GM23338 (cell line): ENCODE measurements at regions not wholly inside any gene's neighbourhood (a gene's known extent, or its start where the extent isn't known, plus 50 kb on each side); places are given as distances from the start of the nearest gene placed in this dataset.

Experiments used
- ATAC-seq: fragments of 200-7000 bp; cut with Tn5 transposase; 3 replicates; pipeline ENCODE4 v1.9.1; 2020
- DNase-seq: peaks from one replicate; pipeline ENCODE4 v3.0.0-alpha.2; 2015; ENCODE audit warnings: low spot score
- H2AFZ ChIP-seq: fragments of 200-600 bp; sonication (generic); 2 replicates; pipeline ENCODE4 v1.8.0; 2016; ENCODE audit warnings: antibody characterized with exemption, mild to moderate bottlenecking, moderate library complexity
- H3F3A ChIP-seq: fragments of 200-600 bp; sonication (generic); replicated peaks from 2 replicates; pipeline ENCODE4 v1.8.0; 2017; ENCODE audit warnings: antibody characterized with exemption, mixed run types, low read depth
- H3K27ac ChIP-seq: fragments of 200-600 bp; sonication (generic); 2 replicates; pipeline ENCODE4 v1.6.1; 2016; ENCODE audit warnings: low read depth
- H3K27me3 ChIP-seq: fragments of 200-600 bp; sonication (generic); 2 replicates; pipeline ENCODE4 v1.8.0; 2016; ENCODE audit warnings: mild to moderate bottlenecking, mixed run types, moderate library complexity; ENCODE audit not compliant: insufficient read depth
- H3K36me3 ChIP-seq: fragments of 200-600 bp; sonication (generic); 2 replicates; pipeline ENCODE4 v1.8.0; 2016; ENCODE audit warnings: mild to moderate bottlenecking; ENCODE audit not compliant: insufficient read depth
- H3K4me1 ChIP-seq: fragments of 200-600 bp; sonication (generic); 2 replicates; pipeline ENCODE4 v1.8.0; 2016; ENCODE audit warnings: mild to moderate bottlenecking, moderate library complexity; ENCODE audit not compliant: insufficient read depth
- H3K4me2 ChIP-seq: fragments of 200-600 bp; sonication (generic); 2 replicates; pipeline ENCODE4 v1.7.1; 2017; ENCODE audit warnings: mixed run types
- H3K4me3 ChIP-seq: fragments of 200-600 bp; sonication (generic); 2 replicates; pipeline ENCODE4 v1.6.1; 2016; ENCODE audit warnings: mixed run types
- H3K79me2 ChIP-seq: fragments of 200-600 bp; sonication (generic); replicated peaks from 2 replicates; pipeline ENCODE4 v1.8.0; 2017; ENCODE audit warnings: mild to moderate bottlenecking; ENCODE audit not compliant: insufficient read depth
- H3K9me2 ChIP-seq: fragments of 200-600 bp; sonication (generic); 2 replicates; pipeline ENCODE4 v1.8.0; 2017; ENCODE audit not compliant: insufficient read depth
- H4K20me1 ChIP-seq: fragments of 200-600 bp; sonication (generic); replicated peaks from 2 replicates; pipeline ENCODE4 v1.8.0; 2017; ENCODE audit warnings: mild to moderate bottlenecking; ENCODE audit not compliant: insufficient read depth
- H3K27ac Mint-ChIP-seq: 2 replicates; pipeline ENCODE4 v1.8.0; 2020; ENCODE audit warnings: inconsistent platforms, mild to moderate bottlenecking, moderate library complexity, mixed read lengths
- H3K27me3 Mint-ChIP-seq: 3 replicates; pipeline ENCODE4 v1.8.0; 2022; ENCODE audit warnings: low read depth, mild to moderate bottlenecking, moderate library complexity, mixed read lengths, inconsistent platforms; ENCODE audit not compliant: insufficient read depth, poor library complexity
- H3K36me3 Mint-ChIP-seq: 3 replicates; pipeline ENCODE4 v1.8.0; 2021; ENCODE audit warnings: low read depth, mild to moderate bottlenecking, inconsistent platforms, moderate library complexity, mixed read lengths
- H3K4me1 Mint-ChIP-seq: 3 replicates; pipeline ENCODE4 v1.8.0; 2020; ENCODE audit warnings: mild to moderate bottlenecking, inconsistent platforms, mixed read lengths
- H3K4me3 Mint-ChIP-seq: 3 replicates; pipeline ENCODE4 v1.8.0; 2021; ENCODE audit warnings: moderate library complexity, mild to moderate bottlenecking, inconsistent platforms, mixed read lengths
- H3K9me3 Mint-ChIP-seq: 3 replicates; pipeline ENCODE4 v1.8.0; 2020; ENCODE audit warnings: moderate library complexity, mild to moderate bottlenecking, inconsistent platforms, mixed read lengths
- CREB1 ChIP-seq: fragments of 250-450 bp; sonication (Bioruptor Pico); IDR thresholded peaks from 2 replicates; pipeline ENCODE4 v1.5.0; 2020; ENCODE audit warnings: low read depth, mild to moderate bottlenecking, moderate library complexity
- EZH2phosphoT487 ChIP-seq: fragments of 200-600 bp; sonication (generic); IDR thresholded peaks from one replicate; pipeline ENCODE4 v1.8.1; 2018; ENCODE audit warnings: antibody characterized with exemption; ENCODE audit not compliant: unreplicated experiment
- JUNB ChIP-seq: IDR thresholded peaks from one replicate; pipeline ENCODE4 v1.6.1; 2016; ENCODE audit warnings: antibody characterized with exemption; ENCODE audit not compliant: unreplicated experiment
- NANOG ChIP-seq: IDR thresholded peaks from 2 replicates; pipeline ENCODE4 v1.6.1; 2016; ENCODE audit warnings: antibody characterized with exemption, borderline replicate concordance
- POLR2AphosphoS5 ChIP-seq: IDR thresholded peaks from 2 replicates; pipeline ENCODE4 v1.6.1; 2016; ENCODE audit warnings: antibody characterized with exemption, low read depth
- STAT1 ChIP-seq: IDR thresholded peaks from one replicate; pipeline ENCODE4 v1.6.1; 2016; ENCODE audit warnings: antibody characterized with exemption; ENCODE audit not compliant: unreplicated experiment
- ZNF114 ChIP-seq: fragments of 250-450 bp; sonication (Bioruptor Pico); IDR thresholded peaks from 2 replicates; pipeline ENCODE4 v1.5.0; 2020; ENCODE audit warnings: mild to moderate bottlenecking, moderate library complexity
- TF ChIP-seq, protein P1 (sequence below): fragments of 250-450 bp; sonication (Bioruptor Pico); IDR thresholded peaks from 2 replicates; pipeline ENCODE4 v1.5.0; 2020; ENCODE audit warnings: mild to moderate bottlenecking, moderate library complexity
- TF ChIP-seq, protein P2 (sequence below), 2 experiments: fragments of 200-600 bp in 1 of 2; sonication (generic) in 1 of 2; conservative IDR thresholded peaks; 2 replicates each; pipeline versions ENCODE4 v1.5.1 to v1.6.1; 2016 to 2017; ENCODE audit warnings: antibody characterized with exemption in 2 of 2, low read depth in 2 of 2, mild to moderate bottlenecking in 2 of 2, moderate library complexity in 1 of 2

DNA sequence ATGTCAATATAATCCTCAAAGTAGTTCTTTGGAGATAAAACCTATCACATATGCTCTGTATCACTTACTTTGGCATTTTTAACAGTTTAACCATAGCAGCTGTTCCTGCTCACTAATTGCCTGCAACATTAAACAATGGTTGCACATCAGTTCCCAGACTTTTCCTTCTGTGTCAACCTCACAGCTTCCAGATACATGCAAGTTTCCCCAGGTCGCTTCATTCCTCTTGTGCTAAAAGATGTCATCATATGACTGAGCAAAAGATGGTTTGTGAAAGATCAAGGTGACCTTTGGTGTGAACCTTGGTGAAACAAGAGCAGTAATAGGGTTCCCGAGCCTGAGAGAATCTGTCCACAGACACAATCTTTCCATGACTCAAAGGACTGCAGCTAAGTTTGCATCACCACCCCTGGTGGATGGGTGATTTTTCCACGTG is 500.4 kb upstream of the PAPPA start:
- Histone ChIP-seq H3F3A (no peaks in the 10 kb centered on the region), H3K4me1 (no peaks in the 10 kb centered on the region), H3K27ac (no peak overlapping the region), H3K9me2 (no peaks in the 10 kb centered on the region), H3K36me3 (no peaks in the 10 kb centered on the region), H4K20me1 (no peaks in the 10 kb centered on the region), H3K4me3 (no peak overlapping the region), H3K4me2 (no peak overlapping the region), H2AFZ (no peak overlapping the region), H3K27me3 (no peaks in the 10 kb centered on the region), H3K79me2 (no peaks in the 10 kb centered on the region)
- Mint-ChIP-seq H3K27me3 (no peaks in the 10 kb centered on the region), H3K4me1 (no peaks in the 10 kb centered on the region), H3K9me3 (no peaks in the 10 kb centered on the region), H3K36me3 (no peaks in the 10 kb centered on the region), H3K4me3 (no peak overlapping the region), H3K27ac (no peak overlapping the region)
- ATAC-seq (no peak), DNase-seq (no peak)
- TF ChIP-seq, protein P1, sequence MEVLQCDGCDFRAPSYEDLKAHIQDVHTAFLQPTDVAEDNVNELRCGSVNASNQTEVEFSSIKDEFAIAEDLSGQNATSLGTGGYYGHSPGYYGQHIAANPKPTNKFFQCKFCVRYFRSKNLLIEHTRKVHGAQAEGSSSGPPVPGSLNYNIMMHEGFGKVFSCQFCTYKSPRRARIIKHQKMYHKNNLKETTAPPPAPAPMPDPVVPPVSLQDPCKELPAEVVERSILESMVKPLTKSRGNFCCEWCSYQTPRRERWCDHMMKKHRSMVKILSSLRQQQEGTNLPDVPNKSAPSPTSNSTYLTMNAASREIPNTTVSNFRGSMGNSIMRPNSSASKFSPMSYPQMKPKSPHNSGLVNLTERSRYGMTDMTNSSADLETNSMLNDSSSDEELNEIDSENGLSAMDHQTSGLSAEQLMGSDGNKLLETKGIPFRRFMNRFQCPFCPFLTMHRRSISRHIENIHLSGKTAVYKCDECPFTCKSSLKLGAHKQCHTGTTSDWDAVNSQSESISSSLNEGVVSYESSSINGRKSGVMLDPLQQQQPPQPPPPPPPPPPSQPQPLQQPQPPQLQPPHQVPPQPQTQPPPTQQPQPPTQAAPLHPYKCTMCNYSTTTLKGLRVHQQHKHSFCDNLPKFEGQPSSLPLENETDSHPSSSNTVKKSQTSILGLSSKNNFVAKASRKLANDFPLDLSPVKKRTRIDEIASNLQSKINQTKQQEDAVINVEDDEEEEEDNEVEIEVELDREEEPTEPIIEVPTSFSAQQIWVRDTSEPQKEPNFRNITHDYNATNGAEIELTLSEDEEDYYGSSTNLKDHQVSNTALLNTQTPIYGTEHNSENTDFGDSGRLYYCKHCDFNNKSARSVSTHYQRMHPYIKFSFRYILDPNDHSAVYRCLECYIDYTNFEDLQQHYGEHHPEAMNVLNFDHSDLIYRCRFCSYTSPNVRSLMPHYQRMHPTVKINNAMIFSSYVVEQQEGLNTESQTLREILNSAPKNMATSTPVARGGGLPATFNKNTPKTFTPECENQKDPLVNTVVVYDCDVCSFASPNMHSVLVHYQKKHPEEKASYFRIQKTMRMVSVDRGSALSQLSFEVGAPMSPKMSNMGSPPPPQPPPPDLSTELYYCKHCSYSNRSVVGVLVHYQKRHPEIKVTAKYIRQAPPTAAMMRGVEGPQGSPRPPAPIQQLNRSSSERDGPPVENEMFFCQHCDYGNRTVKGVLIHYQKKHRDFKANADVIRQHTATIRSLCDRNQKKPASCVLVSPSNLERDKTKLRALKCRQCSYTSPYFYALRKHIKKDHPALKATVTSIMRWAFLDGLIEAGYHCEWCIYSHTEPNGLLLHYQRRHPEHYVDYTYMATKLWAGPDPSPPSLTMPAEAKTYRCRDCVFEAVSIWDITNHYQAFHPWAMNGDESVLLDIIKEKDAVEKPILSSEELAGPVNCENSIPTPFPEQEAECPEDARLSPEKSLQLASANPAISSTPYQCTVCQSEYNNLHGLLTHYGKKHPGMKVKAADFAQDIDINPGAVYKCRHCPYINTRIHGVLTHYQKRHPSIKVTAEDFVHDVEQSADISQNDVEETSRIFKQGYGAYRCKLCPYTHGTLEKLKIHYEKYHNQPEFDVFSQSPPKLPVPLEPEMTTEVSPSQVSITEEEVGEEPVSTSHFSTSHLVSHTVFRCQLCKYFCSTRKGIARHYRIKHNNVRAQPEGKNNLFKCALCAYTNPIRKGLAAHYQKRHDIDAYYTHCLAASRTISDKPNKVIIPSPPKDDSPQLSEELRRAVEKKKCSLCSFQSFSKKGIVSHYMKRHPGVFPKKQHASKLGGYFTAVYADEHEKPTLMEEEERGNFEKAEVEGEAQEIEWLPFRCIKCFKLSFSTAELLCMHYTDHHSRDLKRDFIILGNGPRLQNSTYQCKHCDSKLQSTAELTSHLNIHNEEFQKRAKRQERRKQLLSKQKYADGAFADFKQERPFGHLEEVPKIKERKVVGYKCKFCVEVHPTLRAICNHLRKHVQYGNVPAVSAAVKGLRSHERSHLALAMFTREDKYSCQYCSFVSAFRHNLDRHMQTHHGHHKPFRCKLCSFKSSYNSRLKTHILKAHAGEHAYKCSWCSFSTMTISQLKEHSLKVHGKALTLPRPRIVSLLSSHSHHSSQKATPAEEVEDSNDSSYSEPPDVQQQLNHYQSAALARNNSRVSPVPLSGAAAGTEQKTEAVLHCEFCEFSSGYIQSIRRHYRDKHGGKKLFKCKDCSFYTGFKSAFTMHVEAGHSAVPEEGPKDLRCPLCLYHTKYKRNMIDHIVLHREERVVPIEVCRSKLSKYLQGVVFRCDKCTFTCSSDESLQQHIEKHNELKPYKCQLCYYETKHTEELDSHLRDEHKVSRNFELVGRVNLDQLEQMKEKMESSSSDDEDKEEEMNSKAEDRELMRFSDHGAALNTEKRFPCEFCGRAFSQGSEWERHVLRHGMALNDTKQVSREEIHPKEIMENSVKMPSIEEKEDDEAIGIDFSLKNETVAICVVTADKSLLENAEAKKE: no peak
- TF ChIP-seq STAT1: no peak

DNA sequence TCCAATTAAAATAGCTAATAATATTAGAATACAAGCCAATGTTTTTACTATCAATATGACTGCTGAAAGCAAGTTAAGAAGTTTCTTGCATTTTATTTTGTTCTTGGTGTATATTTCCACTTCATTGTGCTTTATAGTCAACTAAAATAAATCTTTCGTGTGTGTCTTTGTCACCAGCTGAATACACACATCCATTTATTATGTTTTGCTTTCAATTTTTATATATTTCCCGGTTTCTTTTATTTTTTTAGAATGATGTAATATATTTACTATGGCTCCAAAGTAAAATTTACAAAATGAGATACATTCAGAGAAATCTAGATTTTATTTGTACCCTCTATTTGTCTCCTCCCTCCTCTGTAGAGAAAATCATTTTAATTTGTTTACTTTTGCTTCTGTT is 495.9 kb upstream of the PAPPA start:
- no peaks in the 10 kb centered on the region for H3K9me2 ChIP-seq
- H3K27me3 ChIP-seq: no peaks in the 10 kb centered on the region
- no peak for DNase-seq
- H3K4me2 ChIP-seq: no peak overlapping the region
- H3K79me2 ChIP-seq: no peaks in the 10 kb centered on the region
- H3K27ac ChIP-seq: no peak overlapping the region
- no peak overlapping the region for H3K4me3 ChIP-seq
- no peaks in the 10 kb centered on the region for H3F3A ChIP-seq
- H3K4me1 Mint-ChIP-seq: no peaks in the 10 kb centered on the region
- no peaks in the 10 kb centered on the region for H3K9me3 Mint-ChIP-seq
- no peak overlapping the region for H3K4me3 Mint-ChIP-seq
- H2AFZ ChIP-seq: no peak overlapping the region
- no peaks in the 10 kb centered on the region for H3K27me3 Mint-ChIP-seq
- H4K20me1 ChIP-seq: no peaks in the 10 kb centered on the region
- TF ChIP-seq JUNB (no peak), NANOG (no peak), POLR2AphosphoS5 (no peak), STAT1 (no peak), CREB1 (CRISPR knock-in tag) (no peak), ZNF114 (no peak), EZH2phosphoT487 (no peak)
- TF ChIP-seq, protein P2, sequence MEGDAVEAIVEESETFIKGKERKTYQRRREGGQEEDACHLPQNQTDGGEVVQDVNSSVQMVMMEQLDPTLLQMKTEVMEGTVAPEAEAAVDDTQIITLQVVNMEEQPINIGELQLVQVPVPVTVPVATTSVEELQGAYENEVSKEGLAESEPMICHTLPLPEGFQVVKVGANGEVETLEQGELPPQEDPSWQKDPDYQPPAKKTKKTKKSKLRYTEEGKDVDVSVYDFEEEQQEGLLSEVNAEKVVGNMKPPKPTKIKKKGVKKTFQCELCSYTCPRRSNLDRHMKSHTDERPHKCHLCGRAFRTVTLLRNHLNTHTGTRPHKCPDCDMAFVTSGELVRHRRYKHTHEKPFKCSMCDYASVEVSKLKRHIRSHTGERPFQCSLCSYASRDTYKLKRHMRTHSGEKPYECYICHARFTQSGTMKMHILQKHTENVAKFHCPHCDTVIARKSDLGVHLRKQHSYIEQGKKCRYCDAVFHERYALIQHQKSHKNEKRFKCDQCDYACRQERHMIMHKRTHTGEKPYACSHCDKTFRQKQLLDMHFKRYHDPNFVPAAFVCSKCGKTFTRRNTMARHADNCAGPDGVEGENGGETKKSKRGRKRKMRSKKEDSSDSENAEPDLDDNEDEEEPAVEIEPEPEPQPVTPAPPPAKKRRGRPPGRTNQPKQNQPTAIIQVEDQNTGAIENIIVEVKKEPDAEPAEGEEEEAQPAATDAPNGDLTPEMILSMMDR (conservative IDR thresholded peaks at IDR 0.05; ENCODE audit: low read depth in 2 of 2): no peak
- no peaks in the 10 kb centered on the region for H3K36me3 Mint-ChIP-seq
- no peaks in the 10 kb centered on the region for H3K4me1 ChIP-seq
- no peak overlapping the region for H3K27ac Mint-ChIP-seq
- no peak for ATAC-seq
- no peaks in the 10 kb centered on the region for H3K36me3 ChIP-seq
